KMS-11 (cell line): ENCODE measurements at regions not wholly inside any gene's neighbourhood (a gene's known extent, or its start where the extent isn't known, plus 50 kb on each side); places are given as distances from the start of the nearest gene placed in this dataset.

Experiments
- H2AFZ ChIP-seq: fragments of 200-600 bp; sonication (generic); 2 replicates; pipeline ENCODE4 v1.6.1; 2016; ENCODE audit warnings: antibody characterized with exemption, mixed run types, low read depth
- H3K27ac ChIP-seq: fragments of 200-600 bp; sonication (generic); 2 replicates; pipeline ENCODE4 v1.6.1; 2016; ENCODE audit warnings: mild to moderate bottlenecking, mixed run types
- H3K27me3 ChIP-seq: fragments of 200-600 bp; sonication (generic); 2 replicates; pipeline ENCODE4 v1.6.1; 2017; ENCODE audit warnings: mild to moderate bottlenecking, low read depth, mixed run types, moderate library complexity; ENCODE audit not compliant: insufficient read depth
- H3K36me3 ChIP-seq: fragments of 200-600 bp; sonication (generic); 2 replicates; pipeline ENCODE4 v1.6.1; 2017; ENCODE audit warnings: mild to moderate bottlenecking, mixed run types; ENCODE audit not compliant: insufficient read depth
- H3K4me1 ChIP-seq: fragments of 200-600 bp; sonication (generic); 2 replicates; pipeline ENCODE4 v1.6.1; 2016; ENCODE audit warnings: mild to moderate bottlenecking, low read depth, mixed run types; ENCODE audit not compliant: poor library complexity, severe bottlenecking
- H3K4me2 ChIP-seq: fragments of 200-600 bp; sonication (generic); 2 replicates; pipeline ENCODE4 v1.7.0; 2016; ENCODE audit warnings: mild to moderate bottlenecking, mixed run types
- H3K4me3 ChIP-seq: fragments of 200-600 bp; sonication (generic); IDR thresholded peaks from 2 replicates; pipeline ENCODE4 v1.6.1; 2017; ENCODE audit warnings: low read depth, low read length, mixed read lengths; ENCODE audit not compliant: insufficient read depth
- H3K79me2 ChIP-seq: fragments of 200-600 bp; sonication (generic); 2 replicates; pipeline ENCODE4 v1.6.1; 2016; ENCODE audit warnings: low read depth, mixed run types; ENCODE audit not compliant: insufficient read depth
- H3K9ac ChIP-seq: fragments of 200-600 bp; sonication (generic); 2 replicates; pipeline ENCODE4 v1.6.1; 2016; ENCODE audit warnings: mild to moderate bottlenecking, mixed run types
- H4K20me1 ChIP-seq: fragments of 200-600 bp; sonication (generic); 2 replicates; pipeline ENCODE4 v1.6.1; 2016; ENCODE audit warnings: mild to moderate bottlenecking, mixed run types; ENCODE audit not compliant: insufficient read depth
- CTCF ChIP-seq: fragments of 200-600 bp; sonication (generic); conservative IDR thresholded peaks from 2 replicates; pipeline ENCODE4 v1.6.1; 2017; ENCODE audit warnings: low read depth, mild to moderate bottlenecking, antibody characterized with exemption, low read length, moderate library complexity, mixed read lengths

- Histone ChIP-seq H3K27ac (no peak overlapping the region), H4K20me1 (no peaks in the 10 kb centered on the region), H3K4me2 (no peak overlapping the region), H2AFZ (no peak overlapping the region), H3K79me2 (no peaks in the 10 kb centered on the region), H3K36me3 (no peaks in the 10 kb centered on the region), H3K4me1 (peaks cover 13% of the 10 kb centered on the region), H3K4me3 (no peak overlapping the region), H3K9ac (no peak overlapping the region), H3K27me3 (peaks cover 11% of the 10 kb centered on the region; the same call in 1 of the 2 replicates)
- TF ChIP-seq CTCF: no peak
Measured at GRCh38 chr2:239774933-239775622, 250.1 kb downstream of the NDUFA10 start.

- Histone ChIP-seq H3K4me1 (peaks cover 22% of the 10 kb centered on the region), H3K36me3 (no peaks in the 10 kb centered on the region), H3K79me2 (no peaks in the 10 kb centered on the region), H3K27me3 (peaks cover 11% of the 10 kb centered on the region; the same call in 1 of the 2 replicates), H3K4me3 (no peak overlapping the region), H3K4me2 (no peak overlapping the region), H2AFZ (no peak overlapping the region), H4K20me1 (no peaks in the 10 kb centered on the region), H3K9ac (no peak overlapping the region), H3K27ac (no peak overlapping the region)
- TF ChIP-seq CTCF: no peak
Measured at GRCh38 chr2:239774142-239774462, 251.0 kb downstream of the NDUFA10 start.

GRCh38 chr2:239773228-239774141 lies 251.7 kb downstream of the NDUFA10 start:
- Histone ChIP-seq H4K20me1 (no peaks in the 10 kb centered on the region), H2AFZ (no peak overlapping the region), H3K4me2 (no peak overlapping the region), H3K9ac (no peak overlapping the region), H3K36me3 (no peaks in the 10 kb centered on the region), H3K27ac (no peak overlapping the region), H3K79me2 (no peaks in the 10 kb centered on the region), H3K27me3 (peaks cover 11% of the 10 kb centered on the region; the same call in 1 of the 2 replicates), H3K4me1 (peaks cover 24% of the 10 kb centered on the region), H3K4me3 (no peak overlapping the region)
- TF ChIP-seq CTCF: no peak

GRCh38 chr2:239772721-239773120 lies 252.4 kb downstream of the NDUFA10 start:
- no peaks in the 10 kb centered on the region for H3K36me3 ChIP-seq
- no peaks in the 10 kb centered on the region for H4K20me1 ChIP-seq
- no peak overlapping the region for H2AFZ ChIP-seq
- no peaks in the 10 kb centered on the region for H3K79me2 ChIP-seq
- peaks cover 28% of the 10 kb centered on the region for H3K4me1 ChIP-seq
- peaks cover 8% of the 10 kb centered on the region; the same call in 1 of the 2 replicates for H3K27me3 ChIP-seq
- H3K27ac ChIP-seq: no peak overlapping the region
- TF ChIP-seq CTCF: no peak
- no peak overlapping the region for H3K9ac ChIP-seq
- no peak overlapping the region for H3K4me3 ChIP-seq
- H3K4me2 ChIP-seq: no peak overlapping the region
